Keratinocyte (primary cell): ENCODE measurements at regions not wholly inside any gene's neighbourhood (a gene's known extent, or its start where the extent isn't known, plus 50 kb on each side); places are given as distances from the start of the nearest gene placed in this dataset.

ENCODE experiments used
- DNase-seq: peaks from one replicate; pipeline ENCODE4 v3.0.0-alpha.2; 2011; ENCODE audit warnings: low read depth, missing footprints, low spot score
- FAIRE-seq: peaks from 2 replicates; lab custom pipeline; 2011; peaks lifted over from hg19 to GRCh38; lab: Jason Lieb, UNC
- H2AFZ ChIP-seq: 2 replicates; pipeline ENCODE4 v1.6.0; 2012; ENCODE audit warnings: low read length, control low read depth, inconsistent platforms; ENCODE audit not compliant: control insufficient read depth
- H3K27ac ChIP-seq: 2 replicates; pipeline ENCODE4 v1.5.1; 2011; ENCODE audit warnings: low read length; ENCODE audit not compliant: control insufficient read depth, insufficient read depth
- H3K27me3 ChIP-seq: 3 replicates; pipeline ENCODE4 v1.6.0; 2011; ENCODE audit warnings: low read length; ENCODE audit not compliant: control insufficient read depth, insufficient read depth; ENCODE audit errors: extremely low read depth
- H3K36me3 ChIP-seq, 2 experiments: 2 replicates in 1 of 2; 3 replicates in 1 of 2; pipeline ENCODE4 v1.5.1; 2011; ENCODE audit warnings: low read length in 2 of 2, mild to moderate bottlenecking in 1 of 2; ENCODE audit not compliant: control insufficient read depth in 2 of 2, insufficient read depth in 2 of 2; ENCODE audit errors: extremely low read depth in 1 of 2
- H3K4me1 ChIP-seq: 3 replicates; pipeline ENCODE4 v1.5.1; 2011; ENCODE audit warnings: low read length; ENCODE audit not compliant: control insufficient read depth, insufficient read depth; ENCODE audit errors: extremely low read depth
- H3K4me2 ChIP-seq: 3 replicates; pipeline ENCODE4 v1.6.0; 2011; ENCODE audit warnings: low read depth, low read length; ENCODE audit not compliant: control insufficient read depth, insufficient read depth; ENCODE audit errors: extremely low read depth
- H3K4me3 ChIP-seq, 3 experiments: fragments of 200-600 bp in 1 of 3; sonication (generic) in 1 of 3; 2 replicates in 2 of 3; 3 replicates in 1 of 3; pipeline ENCODE4 v1.5.1; 2011 to 2016; ENCODE audit warnings: low read length in 3 of 3, mild to moderate bottlenecking in 3 of 3, control low read depth in 2 of 3, inconsistent platforms in 1 of 3, low read depth in 1 of 3, mixed read lengths in 1 of 3, mixed run types in 1 of 3, moderate library complexity in 1 of 3; ENCODE audit not compliant: control insufficient read depth in 2 of 3, insufficient read depth in 2 of 3; ENCODE audit errors: extremely low read depth in 1 of 3
- H3K79me2 ChIP-seq: 2 replicates; pipeline ENCODE4 v1.6.0; 2012; ENCODE audit warnings: low read length; ENCODE audit not compliant: control insufficient read depth, insufficient read depth
- H3K9ac ChIP-seq: 3 replicates; pipeline ENCODE4 v1.6.0; 2011; ENCODE audit warnings: low read length; ENCODE audit not compliant: control insufficient read depth, insufficient read depth; ENCODE audit errors: extremely low read depth
- H3K9me1 ChIP-seq: 3 replicates; pipeline ENCODE4 v1.6.0; 2011; ENCODE audit warnings: low read length; ENCODE audit not compliant: control insufficient read depth, insufficient read depth; ENCODE audit errors: extremely low read depth
- H3K9me3 ChIP-seq: 2 replicates; pipeline ENCODE4 v1.5.1; 2012; ENCODE audit warnings: low read depth, low read length; ENCODE audit not compliant: control insufficient read depth
- H4K20me1 ChIP-seq: 3 replicates; pipeline ENCODE4 v1.6.0; 2011; ENCODE audit warnings: low read length; ENCODE audit not compliant: control insufficient read depth, insufficient read depth; ENCODE audit errors: extremely low read depth
- EZH2 ChIP-seq: IDR thresholded peaks from one replicate; pipeline ENCODE4 v1.6.1; 2012; ENCODE audit warnings: inconsistent platforms, mild to moderate bottlenecking, low read length, moderate library complexity
- dilution Hi-C: fragments of 300-500 bp; cut with MboI; formaldehyde crosslinking; loops from one replicate; pipeline ENCODE4 v1.7.0; 2020; ENCODE audit warnings: low sequenced_read_pairs; ENCODE audit not compliant: extremely low pct_ligation_motif_present
- TF ChIP-seq, protein P1 (sequence below), 3 experiments: IDR thresholded peaks in 1 of 3; conservative IDR thresholded peaks in 1 of 3; optimal IDR thresholded peaks in 1 of 3; 2 replicates in 2 of 3; 3 replicates in 1 of 3; pipeline versions ENCODE3 to v1.5.1; 2011; ENCODE audit warnings: low read length in 3 of 3, mild to moderate bottlenecking in 3 of 3, moderate library complexity in 2 of 3, control low read depth in 1 of 3, inconsistent platforms in 1 of 3; ENCODE audit not compliant: insufficient read depth in 2 of 3; ENCODE audit errors: extremely low read depth in 1 of 3

DNA sequence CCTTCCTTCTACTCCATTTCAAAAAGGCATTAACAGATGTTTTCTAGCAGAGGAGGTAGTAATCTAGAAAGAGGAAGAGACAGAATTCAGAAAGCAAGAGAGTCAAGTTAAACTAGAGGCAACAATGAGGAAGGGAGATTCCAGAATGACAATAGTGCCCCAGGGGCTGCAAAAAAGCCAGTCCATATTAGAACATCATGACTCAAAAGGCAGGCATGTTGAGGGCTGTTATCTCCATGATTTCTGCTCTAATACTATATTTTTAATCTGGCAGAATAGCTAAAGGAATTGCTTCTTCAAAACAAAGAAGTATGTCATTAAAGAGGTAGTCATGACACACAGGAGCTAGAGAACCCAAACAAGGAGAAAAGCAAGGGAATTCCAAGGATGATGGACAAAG lies 599.6 kb downstream of the INHBA start:
- Histone ChIP-seq H3K4me1 (peaks cover 36% of the 10 kb centered on the region), H3K79me2 (no peaks in the 10 kb centered on the region), H3K9me3 (no peaks in the 10 kb centered on the region), H3K9me1 (no peaks in the 10 kb centered on the region), H2AFZ (no peak overlapping the region), H4K20me1 (no peaks in the 10 kb centered on the region), H3K4me2 (no peak overlapping the region), H3K27ac (peak overlapping the region; percentile 76), H3K36me3 (peaks cover 0 to 5% of the 10 kb centered on the region in 2 experiments), H3K27me3 (no peaks in the 10 kb centered on the region), H3K9ac (peak overlapping the region; percentile 24), H3K4me3 (no peak overlapping the region)
- dilution Hi-C loops, result no loop called here
- DNase-seq (peak; percentile 77), FAIRE-seq (peak; percentile 79)
- TF ChIP-seq, protein P1, sequence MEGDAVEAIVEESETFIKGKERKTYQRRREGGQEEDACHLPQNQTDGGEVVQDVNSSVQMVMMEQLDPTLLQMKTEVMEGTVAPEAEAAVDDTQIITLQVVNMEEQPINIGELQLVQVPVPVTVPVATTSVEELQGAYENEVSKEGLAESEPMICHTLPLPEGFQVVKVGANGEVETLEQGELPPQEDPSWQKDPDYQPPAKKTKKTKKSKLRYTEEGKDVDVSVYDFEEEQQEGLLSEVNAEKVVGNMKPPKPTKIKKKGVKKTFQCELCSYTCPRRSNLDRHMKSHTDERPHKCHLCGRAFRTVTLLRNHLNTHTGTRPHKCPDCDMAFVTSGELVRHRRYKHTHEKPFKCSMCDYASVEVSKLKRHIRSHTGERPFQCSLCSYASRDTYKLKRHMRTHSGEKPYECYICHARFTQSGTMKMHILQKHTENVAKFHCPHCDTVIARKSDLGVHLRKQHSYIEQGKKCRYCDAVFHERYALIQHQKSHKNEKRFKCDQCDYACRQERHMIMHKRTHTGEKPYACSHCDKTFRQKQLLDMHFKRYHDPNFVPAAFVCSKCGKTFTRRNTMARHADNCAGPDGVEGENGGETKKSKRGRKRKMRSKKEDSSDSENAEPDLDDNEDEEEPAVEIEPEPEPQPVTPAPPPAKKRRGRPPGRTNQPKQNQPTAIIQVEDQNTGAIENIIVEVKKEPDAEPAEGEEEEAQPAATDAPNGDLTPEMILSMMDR (optimal IDR thresholded peaks at IDR 0.05 in 1 of 3, IDR thresholded peaks at IDR 0.05 in 1 of 3, conservative IDR thresholded peaks at IDR 0.05 in 1 of 3; ENCODE audit: extremely low read depth in 1 of 3, insufficient read depth in 2 of 3, low read length in 3 of 3), result no peak
- TF ChIP-seq EZH2, result no peak

DNA sequence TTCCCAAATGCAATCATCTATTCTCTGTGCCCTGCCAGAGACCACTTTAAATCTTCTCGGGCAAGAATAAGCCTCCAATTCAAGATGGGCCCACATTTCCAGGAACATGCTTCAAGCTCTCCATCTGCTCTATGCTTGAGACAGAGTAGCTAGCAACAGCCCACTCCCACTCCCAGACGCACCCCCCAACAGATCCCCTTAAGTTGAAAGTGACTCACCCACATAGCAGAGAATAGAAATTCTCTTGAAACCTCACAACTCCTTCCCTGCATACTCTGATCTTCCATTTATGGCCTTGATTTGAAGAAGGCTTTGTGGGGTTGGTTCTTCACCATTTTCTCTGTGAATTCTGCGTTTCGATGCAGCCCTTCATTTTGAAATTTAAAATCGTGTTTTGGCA lies 604.0 kb downstream of the INHBA start:
- FAIRE-seq (no peak), DNase-seq (no peak)
- Histone ChIP-seq H4K20me1 (no peaks in the 10 kb centered on the region), H3K9me3 (peaks cover 1% of the 10 kb centered on the region), H3K36me3 (peaks cover 0 to 5% of the 10 kb centered on the region in 2 experiments), H3K9ac (peak overlapping the region; percentile 7), H3K4me3 (no peak overlapping the region), H3K27ac (peak overlapping the region; percentile 60), H3K27me3 (no peaks in the 10 kb centered on the region), H3K4me1 (peaks cover 28% of the 10 kb centered on the region), H3K4me2 (no peak overlapping the region), H3K79me2 (no peaks in the 10 kb centered on the region), H3K9me1 (no peaks in the 10 kb centered on the region), H2AFZ (no peak overlapping the region)
- dilution Hi-C loops, result no loop called here
- TF ChIP-seq, protein P1 (optimal IDR thresholded peaks at IDR 0.05 in 1 of 3, IDR thresholded peaks at IDR 0.05 in 1 of 3, conservative IDR thresholded peaks at IDR 0.05 in 1 of 3; ENCODE audit: extremely low read depth in 1 of 3, insufficient read depth in 2 of 3, low read length in 3 of 3), result no peak
- no peak for TF ChIP-seq EZH2
